ENCODE measurements at regions not wholly inside any gene's neighbourhood (a gene's known extent, or its start where the extent isn't known, plus 50 kb on each side); places are given as distances from the start of the nearest gene placed in this dataset.

GRCh38 chr3:20870106-20870899, 684.3 kb upstream of the SGO1 start:
- Histone ChIP-seq H3K18ac (ENCODE audit: insufficient read length, low read depth, low read length) (no peak overlapping the region), H3K79me2 (ENCODE audit: insufficient read depth, low read length) (no peaks in the 10 kb centered on the region), H3K4ac (ENCODE audit: low read depth, low read length) (no peak overlapping the region), H2AFZ (ENCODE audit: low read length) (no peak overlapping the region), H3K23me2 (ENCODE audit: insufficient read length, low read depth, low read length, poor library complexity, severe bottlenecking) (no peaks in the 10 kb centered on the region), H3K4me1 (ENCODE audit: insufficient read depth, low read length) (no peaks in the 10 kb centered on the region), H3K79me1 (ENCODE audit: insufficient read depth, low read depth, low read length, poor library complexity, severe bottlenecking) (no peaks in the 10 kb centered on the region), H4K8ac (replicated peaks; ENCODE audit: insufficient read length, low read depth, low read length) (no peak overlapping the region), H2AK5ac (ENCODE audit: insufficient read length, low read length) (no peak overlapping the region), H2BK15ac (ENCODE audit: low read depth, low read length) (no peak overlapping the region), H2BK5ac (ENCODE audit: insufficient read length, low read length) (no peak overlapping the region), H3K27ac (ENCODE audit: insufficient read length, low read depth, low read length) (no peak overlapping the region), H2BK20ac (ENCODE audit: low read depth, low read length, poor library complexity, severe bottlenecking) (no peak overlapping the region), H4K91ac (ENCODE audit: insufficient read length, low read depth, low read length) (no peak overlapping the region), H3K14ac (ENCODE audit: insufficient read depth, low read length) (no peak overlapping the region), H3K56ac (ENCODE audit: insufficient read length, low read depth, low read length) (no peak overlapping the region), H2BK120ac (ENCODE audit: low read depth, low read length, poor library complexity, severe bottlenecking) (no peak overlapping the region), H4K5ac (ENCODE audit: insufficient read length, low read depth, low read length) (no peak overlapping the region), H3K23ac (ENCODE audit: insufficient read length, low read depth, low read length) (no peak overlapping the region), H3T11ph (ENCODE audit: low read length) (no peak overlapping the region), H2BK12ac (ENCODE audit: insufficient read length, low read depth, low read length) (no peak overlapping the region), H4K20me1 (ENCODE audit: control insufficient read depth, insufficient read depth, insufficient read length) (no peaks in the 10 kb centered on the region), H3K9me3 (ENCODE audit: control insufficient read depth, low read depth, low read length) (no peaks in the 10 kb centered on the region), H3K27me3 (ENCODE audit: insufficient read depth, low read length) (no peaks in the 10 kb centered on the region), H3K4me2 (ENCODE audit: insufficient read depth, insufficient read length, low read length) (no peak overlapping the region), H3K9ac (ENCODE audit: extremely low read depth, insufficient read length, low read length) (no peak overlapping the region)
- Mint-ChIP-seq H3K27ac (no peak overlapping the region), H3K9me3 (peaks cover 11 to 13% of the 10 kb centered on the region in 2 experiments; a peak in 4 of 5 replicates), H3K27me3 (ENCODE audit: low read depth) (no peaks in the 10 kb centered on the region), H3K36me3 (ENCODE audit: insufficient read depth in 1 of 3, low read depth in 3 of 3) (peaks cover 0 to 12% (median 0%) of the 10 kb centered on the region in 3 experiments; a peak in 5 of 7 replicates), H3K4me1 (no peaks in the 10 kb centered on the region), H3K4me3 (no peak overlapping the region)
- no CpG with 5 or more reads among the region's 4 CpGs for WGBS (ENCODE audit: extremely low coverage, insufficient read length, low lambda C conversion rate)
- DNase-seq, result no peak
- TF ChIP-seq, protein P1, sequence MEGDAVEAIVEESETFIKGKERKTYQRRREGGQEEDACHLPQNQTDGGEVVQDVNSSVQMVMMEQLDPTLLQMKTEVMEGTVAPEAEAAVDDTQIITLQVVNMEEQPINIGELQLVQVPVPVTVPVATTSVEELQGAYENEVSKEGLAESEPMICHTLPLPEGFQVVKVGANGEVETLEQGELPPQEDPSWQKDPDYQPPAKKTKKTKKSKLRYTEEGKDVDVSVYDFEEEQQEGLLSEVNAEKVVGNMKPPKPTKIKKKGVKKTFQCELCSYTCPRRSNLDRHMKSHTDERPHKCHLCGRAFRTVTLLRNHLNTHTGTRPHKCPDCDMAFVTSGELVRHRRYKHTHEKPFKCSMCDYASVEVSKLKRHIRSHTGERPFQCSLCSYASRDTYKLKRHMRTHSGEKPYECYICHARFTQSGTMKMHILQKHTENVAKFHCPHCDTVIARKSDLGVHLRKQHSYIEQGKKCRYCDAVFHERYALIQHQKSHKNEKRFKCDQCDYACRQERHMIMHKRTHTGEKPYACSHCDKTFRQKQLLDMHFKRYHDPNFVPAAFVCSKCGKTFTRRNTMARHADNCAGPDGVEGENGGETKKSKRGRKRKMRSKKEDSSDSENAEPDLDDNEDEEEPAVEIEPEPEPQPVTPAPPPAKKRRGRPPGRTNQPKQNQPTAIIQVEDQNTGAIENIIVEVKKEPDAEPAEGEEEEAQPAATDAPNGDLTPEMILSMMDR (conservative IDR thresholded peaks at IDR 0.05), result no peak

Measured in H9 (cell line).